ENCODE measurements at regions not wholly inside any gene's neighbourhood (a gene's known extent, or its start where the extent isn't known, plus 50 kb on each side); places are given as distances from the start of the nearest gene placed in this dataset.

DNA sequence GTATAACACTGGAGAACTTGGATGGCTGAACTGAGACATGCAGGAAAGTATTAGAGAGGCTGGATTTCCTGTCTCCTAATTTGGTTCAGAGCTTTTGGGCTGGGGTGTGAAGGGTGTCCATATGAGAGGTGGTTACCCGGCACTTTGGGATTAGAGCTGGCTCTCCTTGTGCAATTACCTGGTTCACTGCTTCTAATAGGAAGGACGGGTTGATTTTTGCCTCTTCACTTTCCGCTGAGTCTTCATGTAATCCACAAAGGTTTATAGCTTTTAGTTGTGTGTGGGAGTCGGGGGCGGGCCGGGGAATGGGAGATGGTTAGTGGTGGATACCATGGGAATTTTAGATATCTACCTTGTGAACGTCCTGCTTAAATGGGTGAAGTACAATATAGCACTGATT, 151.5 kb downstream of the BTBD3 start:
- Histone ChIP-seq H3K27ac (ENCODE audit: control insufficient read depth, insufficient read depth, low read length) (no peak overlapping the region), H3K4me3 (ENCODE audit: control insufficient read depth in 2 of 3, extremely low read depth in 1 of 3, insufficient read depth in 2 of 3, low read depth in 1 of 3, low read length in 3 of 3) (no peak overlapping the region), H3K4me1 (ENCODE audit: control insufficient read depth, extremely low read depth, insufficient read depth, low read length) (no peaks in the 10 kb centered on the region), H3K9me1 (ENCODE audit: control insufficient read depth, extremely low read depth, insufficient read depth, low read length) (no peaks in the 10 kb centered on the region), H3K4me2 (ENCODE audit: control insufficient read depth, extremely low read depth, insufficient read depth, low read depth, low read length) (no peak overlapping the region), H3K9ac (ENCODE audit: control insufficient read depth, extremely low read depth, insufficient read depth, low read length) (no peak overlapping the region), H3K79me2 (ENCODE audit: control insufficient read depth, insufficient read depth, low read length) (no peaks in the 10 kb centered on the region), H3K9me3 (ENCODE audit: control insufficient read depth, low read depth, low read length) (peaks cover 2% of the 10 kb centered on the region), H4K20me1 (ENCODE audit: control insufficient read depth, extremely low read depth, insufficient read depth, low read length) (no peaks in the 10 kb centered on the region), H3K27me3 (ENCODE audit: control insufficient read depth, extremely low read depth, insufficient read depth, low read length) (no peaks in the 10 kb centered on the region), H3K36me3 (ENCODE audit: control insufficient read depth in 2 of 2, extremely low read depth in 1 of 2, insufficient read depth in 2 of 2, low read length in 2 of 2) (no peaks in the 10 kb centered on the region), H2AFZ (ENCODE audit: control insufficient read depth, low read length) (no peak overlapping the region)
- dilution Hi-C loops (cut with MboI; ENCODE audit: extremely low pct_ligation_motif_present, low sequenced_read_pairs), result no loop called here
- DNase-seq (ENCODE audit: low read depth, low spot score), result no peak
- TF ChIP-seq CTCF (optimal IDR thresholded peaks at IDR 0.05 in 1 of 3, IDR thresholded peaks at IDR 0.05 in 1 of 3, conservative IDR thresholded peaks at IDR 0.05 in 1 of 3; ENCODE audit: extremely low read depth in 1 of 3, insufficient read depth in 2 of 3, low read length in 3 of 3) (no peak), EZH2 (IDR thresholded peaks at IDR 0.05; ENCODE audit: low read length) (no peak)
- no peak for FAIRE-seq

GRCh38 chr20:12072221-12072953, 154.7 kb downstream of the BTBD3 start:
- Histone ChIP-seq H3K4me3 (ENCODE audit: control insufficient read depth in 2 of 3, extremely low read depth in 1 of 3, insufficient read depth in 2 of 3, low read depth in 1 of 3, low read length in 3 of 3) (no peak overlapping the region), H3K9ac (ENCODE audit: control insufficient read depth, extremely low read depth, insufficient read depth, low read length) (no peak overlapping the region), H3K27me3 (ENCODE audit: control insufficient read depth, extremely low read depth, insufficient read depth, low read length) (no peaks in the 10 kb centered on the region), H2AFZ (ENCODE audit: control insufficient read depth, low read length) (no peak overlapping the region), H3K36me3 (ENCODE audit: control insufficient read depth in 2 of 2, extremely low read depth in 1 of 2, insufficient read depth in 2 of 2, low read length in 2 of 2) (no peaks in the 10 kb centered on the region), H3K4me2 (ENCODE audit: control insufficient read depth, extremely low read depth, insufficient read depth, low read depth, low read length) (no peak overlapping the region), H4K20me1 (ENCODE audit: control insufficient read depth, extremely low read depth, insufficient read depth, low read length) (no peaks in the 10 kb centered on the region), H3K79me2 (ENCODE audit: control insufficient read depth, insufficient read depth, low read length) (no peaks in the 10 kb centered on the region), H3K9me1 (ENCODE audit: control insufficient read depth, extremely low read depth, insufficient read depth, low read length) (no peaks in the 10 kb centered on the region), H3K27ac (ENCODE audit: control insufficient read depth, insufficient read depth, low read length) (no peak overlapping the region), H3K9me3 (ENCODE audit: control insufficient read depth, low read depth, low read length) (no peaks in the 10 kb centered on the region), H3K4me1 (ENCODE audit: control insufficient read depth, extremely low read depth, insufficient read depth, low read length) (no peaks in the 10 kb centered on the region)
- FAIRE-seq (no peak), DNase-seq (ENCODE audit: low read depth, low spot score) (no peak)
- TF ChIP-seq CTCF (optimal IDR thresholded peaks at IDR 0.05 in 1 of 3, IDR thresholded peaks at IDR 0.05 in 1 of 3, conservative IDR thresholded peaks at IDR 0.05 in 1 of 3; ENCODE audit: extremely low read depth in 1 of 3, insufficient read depth in 2 of 3, low read length in 3 of 3) (no peak), EZH2 (IDR thresholded peaks at IDR 0.05; ENCODE audit: low read length) (no peak)
- dilution Hi-C loops (cut with MboI; ENCODE audit: extremely low pct_ligation_motif_present, low sequenced_read_pairs), result no loop called here
